ENCODE measurements at regions not wholly inside any gene's neighbourhood (a gene's known extent, or its start where the extent isn't known, plus 50 kb on each side); places are given as distances from the start of the nearest gene placed in this dataset.
A peak's percentile ranks its signal among the peaks of the same experiment; 100 is the strongest.

- ATAC-seq (ENCODE audit: low read depth) = no peak; the same call in 1 of the 2 replicates
- ChIA-PET CTCF (no interaction called here), POLR2A (ENCODE audit: unreplicated experiment) (no interaction called here)
- Histone ChIP-seq H2BK20ac (ENCODE audit: low read depth, low read length) (no peak overlapping the region), H2BK120ac (ENCODE audit: low read depth, low read length) (no peak overlapping the region), H3K4ac (ENCODE audit: low read depth, low read length) (0 out of 2 replicates have a peak overlapping the region, but pooled peaks have one; percentile 16), H3K9ac (ENCODE audit: low read depth, low read length) (no peak overlapping the region), H3K79me1 (ENCODE audit: low read depth in 1 of 2, low read length in 2 of 2) (no peaks in the 10 kb centered on the region), H2BK5ac (ENCODE audit: low read depth, low read length, poor library complexity, severe bottlenecking) (no peak overlapping the region), H3K27me3 (ENCODE audit: control insufficient read depth, insufficient read depth, low read length) (no peaks in the 10 kb centered on the region), H3K56ac (ENCODE audit: extremely low read depth, insufficient read depth, low read length) (no peak overlapping the region), H3K23ac (ENCODE audit: low read depth, low read length) (no peak overlapping the region), H3K4me1 (ENCODE audit: control insufficient read depth, insufficient read depth, low read length) (peaks cover 13% of the 10 kb centered on the region), H3K27ac (ENCODE audit: insufficient read depth, low read length) (no peak overlapping the region), H4K91ac (ENCODE audit: insufficient read depth, low read depth, low read length) (no peak overlapping the region), H2AK5ac (ENCODE audit: low read depth, low read length) (no peak overlapping the region), H3K4me3 (ENCODE audit: insufficient read depth, low read depth, low read length) (no peak overlapping the region), H4K20me1 (ENCODE audit: insufficient read depth, low read length) (no peaks in the 10 kb centered on the region), H2BK15ac (ENCODE audit: low read depth, low read length) (no peak overlapping the region), H2AFZ (replicated peaks; ENCODE audit: low read length, poor library complexity) (no peak overlapping the region), H3K18ac (ENCODE audit: low read depth, low read length) (peak overlapping the region; percentile 28; the same call in 1 of the 2 replicates), H4K8ac (ENCODE audit: low read depth in 2 of 2, low read length in 2 of 2) (peak overlapping the region in 1 of 2 experiments; percentile 5; a peak in 1 of 4 replicates), H3K36me3 (ENCODE audit: control insufficient read depth, insufficient read depth, low read length) (peaks cover 20% of the 10 kb centered on the region), H3K14ac (replicated peaks; ENCODE audit: low read depth, low read length) (no peak overlapping the region), H4K5ac (ENCODE audit: low read depth, low read length) (peak overlapping the region; percentile 45), H3K4me2 (ENCODE audit: low read depth, low read length) (no peak overlapping the region), H3K9me3 (ENCODE audit: control insufficient read depth, insufficient read depth, low read length) (no peaks in the 10 kb centered on the region), H2AK9ac (replicated peaks; ENCODE audit: low read depth, low read length, poor library complexity) (no peak overlapping the region), H3K9me1 (ENCODE audit: insufficient read depth, low read length) (peaks cover 8% of the 10 kb centered on the region)
- intact Hi-C loops (cut with micrococcal nuclease) = no loop called here
- no peak for TF ChIP-seq FOS (IDR thresholded peaks at IDR 0.05; ENCODE audit: low read depth, low read length)
- TF ChIP-seq POLR2A (IDR thresholded peaks at IDR 0.05; ENCODE audit: low read depth, low read length) = no peak
- TF ChIP-seq CEBPB (IDR thresholded peaks at IDR 0.05; ENCODE audit: low read depth, low read length) = peak; percentile 92
- BruUV-seq (replicated peaks) = no TSS peak
- WGBS, 2 experiments (ENCODE audit: extremely low coverage in 2 of 2, insufficient read length in 1 of 2) = no CpG with 5 or more reads among the region's 3 CpGs
- in situ Hi-C loops (cut with MboI; ENCODE audit: low sequenced_read_pairs) = no loop called here
- dilution Hi-C loops (cut with HindIII; ENCODE audit: low sequenced_read_pairs, unreplicated experiment) = no loop called here
- DNase-seq = peak; percentile 44
Measured at GRCh38 chr1:232423591-232423990, 206.3 kb downstream of the SIPA1L2 start.

Measured in IMR-90 (cell line).